Activated naive CD8-positive, alpha-beta T cell (primary cell): ENCODE measurements at regions not wholly inside any gene's neighbourhood (a gene's known extent, or its start where the extent isn't known, plus 50 kb on each side); places are given as distances from the start of the nearest gene placed in this dataset.

Experiments used
- H3K27ac Mint-ChIP-seq: one replicate; pipeline ENCODE4 v1.8.0; 2021; ENCODE audit warnings: mixed read lengths
- H3K27me3 Mint-ChIP-seq: one replicate; pipeline ENCODE4 v1.8.0; 2021; ENCODE audit warnings: mixed read lengths
- H3K36me3 Mint-ChIP-seq: one replicate; pipeline ENCODE4 v1.8.0; 2021; ENCODE audit warnings: mixed read lengths
- H3K4me1 Mint-ChIP-seq: one replicate; pipeline ENCODE4 v1.8.0; 2021; ENCODE audit warnings: low read depth, mixed read lengths
- H3K4me3 Mint-ChIP-seq: one replicate; pipeline ENCODE4 v1.8.0; 2021; ENCODE audit warnings: mild to moderate bottlenecking, mixed read lengths
- H3K9me3 Mint-ChIP-seq: one replicate; pipeline ENCODE4 v1.8.0; 2021; ENCODE audit warnings: low read depth, mixed read lengths

GRCh38 chr16:59289151-59289550, 555.0 kb upstream of the GOT2 start:
- no peak overlapping the region for H3K27ac Mint-ChIP-seq
- no peaks in the 10 kb centered on the region for H3K4me1 Mint-ChIP-seq
- no peaks in the 10 kb centered on the region for H3K27me3 Mint-ChIP-seq
- peaks cover 9% of the 10 kb centered on the region for H3K9me3 Mint-ChIP-seq
- H3K4me3 Mint-ChIP-seq = no peak overlapping the region
- H3K36me3 Mint-ChIP-seq = no peaks in the 10 kb centered on the region

- H3K27me3 Mint-ChIP-seq = no peaks in the 10 kb centered on the region
- H3K27ac Mint-ChIP-seq = no peak overlapping the region
- H3K4me3 Mint-ChIP-seq = no peak overlapping the region
- H3K9me3 Mint-ChIP-seq = no peaks in the 10 kb centered on the region
- H3K4me1 Mint-ChIP-seq = no peaks in the 10 kb centered on the region
- no peaks in the 10 kb centered on the region for H3K36me3 Mint-ChIP-seq
Observed at GRCh38 chr16:59274141-59274540, 540.0 kb upstream of the GOT2 start.

- Mint-ChIP-seq H3K36me3 (no peaks in the 10 kb centered on the region), H3K4me3 (no peak overlapping the region), H3K27ac (no peak overlapping the region), H3K27me3 (no peaks in the 10 kb centered on the region), H3K9me3 (no peaks in the 10 kb centered on the region), H3K4me1 (peaks cover 24% of the 10 kb centered on the region)
Observed at GRCh38 chr16:59263955-59264354, 529.8 kb upstream of the GOT2 start.

GRCh38 chr16:59260892-59261291, 526.8 kb upstream of the GOT2 start:
- Mint-ChIP-seq H3K27me3 (no peaks in the 10 kb centered on the region), H3K4me1 (peaks cover 26% of the 10 kb centered on the region), H3K9me3 (no peaks in the 10 kb centered on the region), H3K36me3 (no peaks in the 10 kb centered on the region), H3K27ac (no peak overlapping the region), H3K4me3 (peak overlapping the region; percentile 14)

GRCh38 chr16:59259950-59260319, 525.8 kb upstream of the GOT2 start:
- no peaks in the 10 kb centered on the region for H3K9me3 Mint-ChIP-seq
- peak overlapping the region; percentile 4 for H3K4me3 Mint-ChIP-seq
- H3K4me1 Mint-ChIP-seq = peaks cover 26% of the 10 kb centered on the region
- no peaks in the 10 kb centered on the region for H3K36me3 Mint-ChIP-seq
- no peak overlapping the region for H3K27ac Mint-ChIP-seq
- no peaks in the 10 kb centered on the region for H3K27me3 Mint-ChIP-seq

GRCh38 chr16:59259074-59259949, 525.2 kb upstream of the GOT2 start:
- peak overlapping the region; percentile 24 for H3K27ac Mint-ChIP-seq
- peaks cover 26% of the 10 kb centered on the region for H3K4me1 Mint-ChIP-seq
- peaks cover 2% of the 10 kb centered on the region for H3K9me3 Mint-ChIP-seq
- no peaks in the 10 kb centered on the region for H3K27me3 Mint-ChIP-seq
- H3K4me3 Mint-ChIP-seq = peak overlapping the region; percentile 40
- H3K36me3 Mint-ChIP-seq = no peaks in the 10 kb centered on the region

- Mint-ChIP-seq H3K36me3 (no peaks in the 10 kb centered on the region), H3K4me3 (no peak overlapping the region), H3K9me3 (peaks cover 4% of the 10 kb centered on the region), H3K4me1 (no peaks in the 10 kb centered on the region), H3K27ac (no peak overlapping the region), H3K27me3 (no peaks in the 10 kb centered on the region)
Observed at GRCh38 chr16:59252317-59252716, 518.2 kb upstream of the GOT2 start.

GRCh38 chr16:59249011-59249410, 514.9 kb upstream of the GOT2 start:
- no peaks in the 10 kb centered on the region for H3K27me3 Mint-ChIP-seq
- no peak overlapping the region for H3K4me3 Mint-ChIP-seq
- no peaks in the 10 kb centered on the region for H3K9me3 Mint-ChIP-seq
- H3K27ac Mint-ChIP-seq = no peak overlapping the region
- no peaks in the 10 kb centered on the region for H3K36me3 Mint-ChIP-seq
- H3K4me1 Mint-ChIP-seq = no peaks in the 10 kb centered on the region

GRCh38 chr16:59242556-59242955, 508.4 kb upstream of the GOT2 start:
- Mint-ChIP-seq H3K27me3 (no peaks in the 10 kb centered on the region), H3K36me3 (no peaks in the 10 kb centered on the region), H3K4me1 (no peaks in the 10 kb centered on the region), H3K4me3 (no peak overlapping the region), H3K27ac (no peak overlapping the region), H3K9me3 (no peaks in the 10 kb centered on the region)

GRCh38 chr16:59238246-59238645, 504.1 kb upstream of the GOT2 start:
- Mint-ChIP-seq H3K36me3 (no peaks in the 10 kb centered on the region), H3K27ac (no peak overlapping the region), H3K4me1 (no peaks in the 10 kb centered on the region), H3K4me3 (no peak overlapping the region), H3K9me3 (no peaks in the 10 kb centered on the region), H3K27me3 (no peaks in the 10 kb centered on the region)

GRCh38 chr16:59236804-59237458, 502.8 kb upstream of the GOT2 start:
- H3K4me1 Mint-ChIP-seq = no peaks in the 10 kb centered on the region
- no peak overlapping the region for H3K27ac Mint-ChIP-seq
- no peak overlapping the region for H3K4me3 Mint-ChIP-seq
- no peaks in the 10 kb centered on the region for H3K27me3 Mint-ChIP-seq
- H3K36me3 Mint-ChIP-seq = no peaks in the 10 kb centered on the region
- H3K9me3 Mint-ChIP-seq = no peaks in the 10 kb centered on the region

GRCh38 chr16:59224401-59224800, 490.3 kb upstream of the GOT2 start:
- Mint-ChIP-seq H3K4me1 (no peaks in the 10 kb centered on the region), H3K27ac (no peak overlapping the region), H3K9me3 (no peaks in the 10 kb centered on the region), H3K36me3 (no peaks in the 10 kb centered on the region), H3K27me3 (peaks cover 2% of the 10 kb centered on the region), H3K4me3 (no peak overlapping the region)

GRCh38 chr16:59220011-59220410, 485.9 kb upstream of the GOT2 start:
- no peaks in the 10 kb centered on the region for H3K4me1 Mint-ChIP-seq
- no peaks in the 10 kb centered on the region for H3K36me3 Mint-ChIP-seq
- no peak overlapping the region for H3K27ac Mint-ChIP-seq
- no peaks in the 10 kb centered on the region for H3K9me3 Mint-ChIP-seq
- peaks cover 2% of the 10 kb centered on the region for H3K27me3 Mint-ChIP-seq
- no peak overlapping the region for H3K4me3 Mint-ChIP-seq

GRCh38 chr16:59216291-59216690, 482.2 kb upstream of the GOT2 start:
- Mint-ChIP-seq H3K27ac (no peak overlapping the region), H3K4me3 (no peak overlapping the region), H3K4me1 (no peaks in the 10 kb centered on the region), H3K27me3 (peaks cover 2% of the 10 kb centered on the region), H3K36me3 (no peaks in the 10 kb centered on the region), H3K9me3 (no peaks in the 10 kb centered on the region)

GRCh38 chr16:59214455-59214854, 480.3 kb upstream of the GOT2 start:
- Mint-ChIP-seq H3K27ac (no peak overlapping the region), H3K4me3 (no peak overlapping the region), H3K9me3 (no peaks in the 10 kb centered on the region), H3K4me1 (no peaks in the 10 kb centered on the region), H3K27me3 (no peaks in the 10 kb centered on the region), H3K36me3 (no peaks in the 10 kb centered on the region)

- H3K4me3 Mint-ChIP-seq = no peak overlapping the region
- H3K27me3 Mint-ChIP-seq = no peaks in the 10 kb centered on the region
- no peak overlapping the region for H3K27ac Mint-ChIP-seq
- H3K36me3 Mint-ChIP-seq = no peaks in the 10 kb centered on the region
- no peaks in the 10 kb centered on the region for H3K9me3 Mint-ChIP-seq
- no peaks in the 10 kb centered on the region for H3K4me1 Mint-ChIP-seq
Observed at GRCh38 chr16:59213952-59214351, 479.8 kb upstream of the GOT2 start.
